GM20431 (cell line): ENCODE measurements at regions not wholly inside any gene's neighbourhood (a gene's known extent, or its start where the extent isn't known, plus 50 kb on each side); places are given as distances from the start of the nearest gene placed in this dataset.
"Not testable (repeated sequence)": the region's sequence is repeated elsewhere in the genome, so short reads cannot be mapped to it uniquely, and the experiment has no call there.

ENCODE experiments used
- in situ Hi-C: fragments of 300-500 bp; cut with MseI, MboI; formaldehyde crosslinking; loops from one replicate; pipeline ENCODE4 v1.15.0; 2020; ENCODE audit warnings: low sequenced_read_pairs; ENCODE audit not compliant: unreplicated experiment

DNA sequence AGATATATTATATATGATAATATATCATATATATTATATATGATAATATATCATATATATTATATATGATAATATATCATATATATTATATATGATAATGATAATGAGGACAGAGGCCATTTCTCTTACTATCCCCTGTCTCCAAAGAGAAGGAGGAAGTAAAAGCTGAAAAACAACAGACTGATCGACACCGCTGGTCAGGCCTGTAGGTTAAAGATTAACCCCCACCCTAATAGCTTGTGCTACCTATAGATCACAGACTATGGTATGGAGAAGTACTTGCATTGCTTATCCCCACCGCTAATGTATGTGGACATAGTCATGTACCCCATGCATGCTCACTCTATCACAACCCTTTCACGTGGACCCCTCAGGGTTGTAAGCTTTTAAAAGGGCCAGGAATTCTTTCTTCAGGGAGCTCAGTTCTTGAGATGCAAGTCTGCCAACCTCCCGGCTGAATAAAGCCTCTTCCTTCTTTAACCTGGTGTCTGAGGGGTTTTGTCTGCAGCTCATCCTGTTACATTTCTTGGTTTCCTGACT lies 786.1 kb upstream of the TMEM132C start:
- in situ Hi-C loops = no loop called here

DNA sequence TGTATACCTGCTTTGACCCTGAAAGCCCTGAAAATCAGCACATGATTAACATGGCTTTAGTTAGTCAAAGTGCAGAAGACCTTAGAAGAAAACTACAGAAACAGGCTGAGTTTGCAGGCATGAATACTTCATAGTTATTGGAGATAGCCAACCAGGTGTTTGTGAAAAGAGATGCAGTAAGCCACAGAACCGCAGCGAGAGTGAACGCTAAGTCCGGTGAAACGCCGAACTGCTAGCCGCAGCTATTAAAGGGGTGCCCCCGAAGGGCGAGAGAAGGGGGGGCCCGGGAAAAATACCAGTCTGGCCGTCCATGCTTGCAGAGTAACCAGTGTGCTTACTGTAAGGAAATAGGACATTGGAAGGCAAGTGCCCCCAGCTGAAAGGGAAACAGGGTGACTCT lies 784.0 kb upstream of the TMEM132C start:
- in situ Hi-C loops = no loop called here

DNA sequence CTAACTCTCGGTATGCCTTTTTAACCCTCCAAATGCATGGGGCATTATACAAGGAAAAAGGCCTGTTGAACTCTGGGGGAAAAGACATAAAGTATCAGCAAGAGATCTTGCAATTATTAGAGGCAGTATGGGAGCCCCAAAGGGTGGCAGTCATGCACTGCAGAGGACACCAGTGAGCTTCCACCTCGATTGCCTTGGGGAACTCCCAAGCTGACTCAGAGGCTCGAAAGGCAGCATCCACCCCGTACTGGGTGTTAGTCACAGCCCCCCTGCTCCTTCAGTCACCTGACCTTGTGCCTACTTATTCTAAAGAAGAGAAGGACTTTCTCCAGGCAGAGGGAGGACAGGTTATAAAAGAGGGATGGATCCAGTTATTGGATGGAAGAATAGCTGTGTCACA lies 781.4 kb upstream of the TMEM132C start:
- in situ Hi-C loops = no loop called here

DNA sequence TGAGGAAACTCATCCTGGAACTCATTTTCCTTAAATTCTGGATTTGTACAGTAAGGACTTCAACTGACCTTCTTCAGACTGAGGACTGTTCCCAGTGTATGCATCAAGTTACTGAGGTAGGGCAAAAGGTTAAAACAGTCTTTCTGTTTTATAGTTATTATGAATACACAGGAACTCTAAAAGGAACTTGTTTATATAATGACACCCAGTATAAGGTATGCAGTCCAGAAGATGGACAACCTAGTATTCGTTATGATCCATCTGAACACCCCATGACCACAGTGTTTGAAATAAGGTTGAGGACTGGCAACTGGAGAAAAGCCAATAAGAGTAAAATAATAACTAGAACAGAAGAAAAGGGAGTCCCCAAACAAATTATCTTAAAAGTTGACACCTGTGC lies 779.9 kb upstream of the TMEM132C start:
- in situ Hi-C loops = no loop called here

DNA sequence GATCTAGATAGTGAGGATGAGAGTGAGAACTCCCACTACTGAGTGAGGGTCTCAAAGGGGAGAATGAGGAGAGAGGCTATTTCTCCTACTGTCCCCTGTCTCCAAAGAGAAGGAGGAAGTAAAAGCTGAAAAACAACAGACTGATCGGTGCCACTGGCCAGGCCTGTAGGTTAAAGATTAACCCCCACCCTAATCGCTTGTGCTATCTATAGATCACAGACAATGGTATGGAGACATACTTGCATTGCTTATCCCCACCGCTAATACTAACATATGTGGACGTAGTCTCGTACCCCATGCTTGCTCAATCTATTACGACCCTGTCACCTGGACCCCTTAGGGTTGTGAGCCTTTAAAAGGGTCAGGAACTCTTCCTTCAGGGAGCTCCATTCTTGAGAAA lies 777.9 kb upstream of the TMEM132C start:
- in situ Hi-C loops = no loop called here

DNA sequence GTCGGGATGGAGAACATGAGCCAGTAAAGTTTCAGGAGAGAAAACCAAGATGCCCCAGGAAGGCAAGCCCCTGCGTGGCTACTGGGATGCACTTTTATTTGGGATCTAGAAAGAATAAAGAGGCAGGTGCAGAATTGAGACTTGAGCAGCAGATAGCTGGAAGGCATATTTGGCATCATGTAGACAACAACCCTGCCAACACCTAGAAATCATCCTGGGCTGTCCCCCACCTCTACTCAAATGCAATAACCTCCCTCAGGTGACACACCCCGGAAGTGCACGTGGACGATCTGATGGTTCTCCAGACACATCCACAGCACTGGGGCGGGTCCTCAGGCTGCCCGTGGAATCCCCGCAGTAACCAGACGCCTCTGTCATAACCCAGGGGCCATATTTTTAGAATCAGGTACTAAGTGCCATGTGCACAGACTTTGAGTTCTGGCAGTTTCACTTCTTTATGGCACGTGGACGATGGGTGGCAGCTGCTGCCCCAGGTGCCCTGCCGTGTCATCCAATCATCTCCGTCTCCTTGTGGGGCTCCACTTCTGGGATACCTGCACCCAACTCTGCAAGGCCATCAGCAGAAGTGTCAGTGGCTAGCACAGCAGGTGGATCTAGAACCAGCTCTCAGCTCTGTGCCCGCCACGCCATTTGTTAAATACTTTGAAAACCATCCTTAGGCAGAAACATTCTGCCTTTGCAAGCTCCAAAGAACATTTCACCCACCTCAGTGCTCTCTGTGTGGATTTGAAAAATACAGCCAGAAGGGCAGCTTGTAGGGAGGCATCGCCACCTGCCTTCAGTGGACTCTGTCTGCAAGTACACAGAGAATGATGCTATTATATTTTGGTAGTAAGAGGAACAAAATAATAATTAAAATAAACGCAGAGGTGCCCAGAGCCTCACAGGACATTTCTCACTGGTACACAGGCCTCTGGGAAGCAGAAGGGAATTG lies 771.7 kb upstream of the TMEM132C start:
- in situ Hi-C loops = no loop called here

DNA sequence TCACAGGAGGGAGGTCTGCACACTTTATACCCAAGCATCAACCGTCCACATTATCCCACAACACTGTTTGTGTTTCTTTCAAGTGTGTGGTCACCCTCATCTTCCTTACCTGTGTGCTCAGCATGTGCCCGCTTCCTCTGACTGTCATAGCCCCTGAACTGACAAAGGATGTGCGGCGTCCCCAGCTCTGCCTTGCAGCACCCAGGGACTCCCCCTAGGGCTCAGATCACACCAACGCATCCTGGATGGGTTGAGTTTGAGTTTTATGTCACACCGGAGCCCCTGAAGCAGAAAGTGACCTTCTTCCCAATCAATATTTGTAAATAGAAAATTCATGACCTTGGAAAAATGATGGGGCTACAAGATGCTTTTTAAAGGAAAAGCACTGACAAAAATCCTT lies 770.7 kb upstream of the TMEM132C start:
- in situ Hi-C loops = no loop called here

DNA sequence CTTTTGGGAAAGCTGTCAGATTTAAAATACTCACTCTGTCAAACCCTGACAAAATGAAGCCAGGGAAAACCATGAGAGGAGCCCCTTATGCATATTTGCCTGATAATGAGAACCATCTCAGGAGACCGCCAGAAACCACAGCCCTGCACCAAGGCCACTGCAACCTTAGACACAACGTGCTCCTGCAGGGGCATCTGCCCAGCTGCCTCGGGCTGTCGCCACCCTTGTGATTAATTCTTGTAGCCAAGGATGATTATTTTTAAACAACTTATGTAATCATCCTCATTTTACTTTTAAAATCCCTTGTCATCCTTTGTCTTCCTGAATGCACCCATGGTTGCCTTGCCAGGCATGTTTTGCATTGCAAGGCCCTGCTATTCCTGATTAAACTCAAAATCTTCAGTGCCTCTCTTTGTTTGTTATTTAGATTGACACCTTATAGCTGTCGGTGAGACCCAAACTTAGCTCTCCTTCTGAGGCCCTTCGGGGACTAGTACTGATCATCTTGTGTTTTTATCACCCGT lies 766.4 kb upstream of the TMEM132C start:
- in situ Hi-C loops = no loop called here

DNA sequence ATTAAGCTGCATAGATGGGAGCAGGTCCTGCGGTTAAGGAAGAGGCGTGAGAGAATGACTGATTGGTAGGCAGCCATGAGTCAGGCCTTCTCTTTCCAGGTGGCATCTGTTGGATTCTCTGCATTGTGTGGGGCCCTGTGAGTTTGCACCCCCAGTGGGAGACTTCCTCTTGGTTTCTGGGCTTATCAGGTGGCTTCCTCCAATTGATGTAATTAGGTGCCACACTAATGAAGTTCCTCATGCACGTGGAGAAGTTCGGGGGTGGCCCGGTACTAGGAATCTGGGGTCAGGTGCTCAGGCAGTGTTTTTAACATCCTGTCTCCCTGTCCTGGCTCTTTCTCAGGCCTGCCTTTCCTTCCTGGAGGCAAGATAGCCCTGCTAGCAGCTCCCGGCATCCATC lies 765.1 kb upstream of the TMEM132C start:
- in situ Hi-C loops = no loop called here

DNA sequence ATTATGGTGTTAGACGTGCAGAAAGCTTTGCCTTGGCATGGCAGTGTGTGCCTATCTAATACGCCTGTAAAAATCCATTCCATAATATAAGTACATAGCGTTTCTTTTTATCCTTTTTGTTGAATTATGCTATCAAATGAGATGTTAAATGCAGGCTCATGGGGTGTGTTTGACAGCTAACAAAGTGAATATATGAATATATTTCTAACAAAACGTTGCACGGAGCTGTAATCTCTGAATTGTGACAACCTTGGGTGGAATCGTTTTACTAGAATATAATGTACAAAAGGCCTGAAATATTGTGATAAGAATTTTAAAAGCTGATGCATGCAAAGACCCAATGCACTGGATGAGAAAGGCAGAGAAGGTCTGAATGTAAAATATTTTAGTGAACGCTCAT lies 763.7 kb upstream of the TMEM132C start:
- in situ Hi-C loops = no loop called here

DNA sequence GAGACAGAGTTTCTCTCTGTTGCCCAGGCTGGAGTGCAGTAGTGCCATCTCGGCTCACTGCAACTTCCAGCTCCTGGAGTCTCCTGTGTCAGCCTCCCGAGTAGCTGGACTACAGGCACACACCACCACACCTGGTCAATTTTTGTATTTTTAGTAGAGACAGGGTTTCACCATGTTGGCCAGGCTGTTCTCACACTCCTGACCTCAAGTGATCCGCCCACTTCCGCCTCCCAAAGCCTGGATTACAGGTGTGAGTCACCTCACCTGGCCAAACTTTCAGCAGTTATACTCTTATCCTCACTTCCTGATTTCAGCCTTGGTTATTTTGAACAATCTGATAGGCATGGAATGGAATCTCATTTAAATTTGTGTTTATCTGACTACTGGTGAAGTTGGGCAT lies 763.0 kb upstream of the TMEM132C start:
- in situ Hi-C loops = not testable (repeated sequence)

DNA sequence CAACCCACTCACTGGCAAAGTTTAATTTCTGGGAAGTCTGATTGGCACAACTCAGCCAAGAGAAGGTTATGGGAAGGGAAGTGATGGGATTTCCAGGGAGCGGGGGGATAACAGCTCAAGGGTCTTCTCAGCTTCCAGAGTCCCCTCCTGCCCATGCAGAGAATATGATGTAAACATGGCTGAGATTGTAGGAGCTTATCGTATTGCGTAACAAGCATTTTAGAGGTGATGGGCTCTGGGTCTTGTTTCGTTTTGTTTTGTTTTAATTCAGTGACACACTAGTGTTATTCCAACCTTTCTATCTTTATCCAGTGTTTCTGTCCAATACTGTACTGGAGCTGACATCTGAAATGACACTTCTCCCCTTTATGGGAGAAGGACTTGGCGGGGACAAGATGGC lies 762.1 kb upstream of the TMEM132C start:
- in situ Hi-C loops = no loop called here

DNA sequence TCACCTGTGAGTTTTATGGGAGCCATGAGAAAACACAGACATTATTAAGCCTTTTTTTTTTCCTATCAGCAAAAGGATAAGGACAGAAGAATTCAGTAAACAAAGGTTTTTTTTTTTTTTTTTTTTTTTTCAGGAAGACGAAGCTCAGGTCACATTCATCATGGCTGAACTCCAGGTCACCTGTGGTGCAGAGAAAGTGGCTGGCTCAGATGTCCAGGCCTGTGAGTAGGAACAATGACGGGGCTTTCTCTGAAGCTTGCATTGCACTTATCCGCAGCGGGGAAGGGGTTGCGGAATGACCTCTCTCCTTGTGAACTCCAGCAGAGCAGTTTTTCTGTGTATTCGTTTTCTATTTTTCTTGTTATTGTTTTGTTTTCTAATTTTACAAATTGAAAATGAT lies 759.6 kb upstream of the TMEM132C start:
- in situ Hi-C loops = no loop called here

DNA sequence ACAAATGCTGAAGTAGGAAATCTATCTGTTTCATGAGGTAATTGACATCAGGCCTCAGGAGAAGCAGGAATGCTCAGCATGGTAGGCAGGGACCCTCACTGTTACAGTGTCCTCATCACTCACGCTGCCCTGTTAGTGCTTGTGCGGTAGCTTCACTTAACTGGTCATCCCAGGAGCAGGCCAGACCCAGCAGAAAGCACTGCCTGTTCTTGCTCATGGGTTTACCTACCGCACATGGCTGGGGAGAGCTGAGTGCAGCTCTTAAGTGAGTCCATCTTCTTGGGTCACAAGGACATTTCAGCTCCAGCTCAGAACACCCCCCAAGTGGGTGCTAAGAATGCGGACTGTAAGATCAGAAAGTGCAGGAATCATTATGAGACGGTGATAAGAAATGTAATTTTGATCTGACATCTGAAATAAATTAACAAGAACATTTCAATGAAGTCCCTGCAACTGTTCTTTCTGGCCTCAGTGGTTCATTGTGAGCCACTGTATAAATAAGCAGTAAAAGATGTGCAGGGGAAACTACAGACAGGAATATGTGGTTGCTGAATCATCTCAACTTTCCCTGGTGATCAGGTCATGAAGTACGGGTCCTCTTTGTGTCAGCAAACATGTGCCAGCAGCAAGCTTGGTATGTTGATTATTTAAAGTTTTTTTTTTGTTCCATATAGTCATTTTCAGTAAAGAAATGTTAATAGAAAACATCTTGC lies 757.7 kb upstream of the TMEM132C start:
- in situ Hi-C loops = no loop called here

DNA sequence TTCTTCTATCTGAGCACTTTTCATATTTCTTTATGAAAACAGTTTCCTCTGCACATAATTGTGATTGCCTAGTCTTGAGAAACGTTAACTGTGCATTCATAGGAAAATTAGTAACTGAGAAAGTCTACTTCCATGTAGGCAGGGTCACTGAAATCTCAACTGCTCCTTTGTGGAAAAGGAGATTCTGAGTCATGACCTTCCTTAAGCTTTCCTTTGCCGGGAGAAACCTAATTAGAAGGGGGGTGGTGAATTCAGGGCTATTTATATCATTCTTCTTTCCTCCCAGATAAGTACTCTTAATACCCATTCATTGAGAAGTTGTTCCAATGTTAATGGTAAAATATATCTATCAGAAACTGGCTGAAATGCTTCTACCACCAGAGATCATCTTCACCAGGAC lies 751.0 kb upstream of the TMEM132C start:
- in situ Hi-C loops = no loop called here

DNA sequence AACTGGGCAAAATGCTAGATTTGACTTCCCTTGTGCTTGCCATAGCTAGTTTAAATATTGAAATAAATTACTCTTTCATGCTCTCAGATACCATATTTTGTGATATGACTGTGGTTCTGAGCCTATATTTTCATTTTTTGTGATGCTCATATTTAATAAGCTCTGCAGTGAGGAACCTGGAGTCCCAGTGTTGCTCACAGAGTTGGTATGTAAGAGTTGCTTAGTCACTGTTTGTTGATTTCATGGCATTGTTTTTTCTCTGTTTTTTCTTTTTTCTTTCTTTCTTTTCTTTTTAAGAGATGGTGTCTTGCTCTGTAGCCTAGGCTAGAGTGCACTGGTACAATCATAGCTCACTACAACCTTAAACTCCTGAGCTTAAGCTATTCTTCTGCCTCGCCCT lies 750.5 kb upstream of the TMEM132C start:
- in situ Hi-C loops = no loop called here

DNA sequence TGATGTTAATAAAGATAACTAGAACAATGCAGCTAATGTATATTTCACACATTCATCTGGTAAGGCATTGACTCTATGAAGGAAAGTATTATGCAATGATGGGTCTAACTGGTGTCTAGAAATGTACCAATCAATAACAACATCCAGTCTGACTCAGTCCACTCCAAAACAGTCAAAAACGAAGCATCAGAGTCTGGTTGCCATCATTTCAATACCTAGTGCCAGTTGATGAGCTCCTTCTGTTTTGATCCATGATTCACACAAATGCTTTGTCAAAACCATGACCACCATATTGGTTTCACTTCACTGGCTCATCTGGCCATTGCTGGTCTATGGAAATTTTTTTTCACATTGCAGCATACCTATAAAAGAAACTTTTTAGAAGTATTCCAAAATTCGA lies 747.2 kb upstream of the TMEM132C start:
- in situ Hi-C loops = no loop called here

DNA sequence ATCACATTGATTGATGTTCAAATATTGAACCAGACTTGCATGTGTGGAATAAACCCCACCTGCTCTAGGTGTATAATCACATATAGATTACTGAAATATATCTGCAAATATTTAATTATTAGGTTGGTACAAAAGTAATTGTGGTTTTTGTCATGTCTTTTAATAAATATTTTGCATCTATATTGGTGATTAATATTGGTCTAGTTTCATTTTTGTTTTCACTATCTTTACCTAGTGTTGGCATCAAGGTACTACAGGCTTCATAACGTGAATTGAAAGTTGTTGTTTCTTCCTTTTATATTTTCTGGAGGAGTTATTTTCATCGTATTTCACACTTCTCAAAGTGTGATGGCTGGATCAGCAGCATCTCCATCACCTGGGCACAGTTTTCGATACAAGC lies 740.0 kb upstream of the TMEM132C start:
- in situ Hi-C loops = no loop called here

DNA sequence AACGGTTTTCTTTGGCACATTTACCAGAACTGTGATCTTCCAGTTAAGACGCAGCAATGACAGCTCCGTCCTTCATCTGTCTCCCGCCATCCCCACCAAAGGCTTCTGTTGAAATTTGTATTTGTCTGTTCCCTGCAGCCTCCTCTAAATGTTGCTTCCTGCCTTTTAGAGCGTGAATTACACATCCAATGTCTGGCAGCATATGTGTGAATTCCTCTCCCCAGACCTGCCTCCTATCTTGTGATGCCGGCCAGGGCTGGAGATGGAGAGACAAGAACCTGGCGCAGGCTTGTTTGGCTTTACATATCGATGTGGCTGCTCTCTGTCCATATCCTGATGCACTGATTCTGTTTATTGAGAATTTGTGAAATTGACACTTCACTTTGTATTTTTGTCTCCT lies 738.4 kb upstream of the TMEM132C start:
- in situ Hi-C loops = no loop called here

DNA sequence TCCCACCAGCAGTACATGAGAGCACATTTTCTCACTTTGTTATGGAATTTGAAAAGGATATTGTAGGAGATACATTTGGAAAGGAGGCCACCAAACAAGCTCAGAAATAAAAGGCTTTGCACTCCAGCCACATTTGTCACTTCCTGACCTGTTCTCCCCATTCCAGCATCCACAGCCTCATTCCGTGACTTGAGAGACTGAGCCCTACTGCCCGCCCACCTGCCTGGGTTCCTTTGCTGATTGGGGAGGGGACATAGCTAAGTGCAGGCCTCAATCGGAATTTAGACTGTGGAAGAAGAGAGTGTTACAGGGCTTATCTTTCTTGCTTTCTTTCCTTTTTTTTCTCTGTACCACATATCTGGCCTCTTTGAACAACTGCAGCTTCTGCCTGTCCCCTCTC lies 735.4 kb upstream of the TMEM132C start:
- in situ Hi-C loops = no loop called here

DNA sequence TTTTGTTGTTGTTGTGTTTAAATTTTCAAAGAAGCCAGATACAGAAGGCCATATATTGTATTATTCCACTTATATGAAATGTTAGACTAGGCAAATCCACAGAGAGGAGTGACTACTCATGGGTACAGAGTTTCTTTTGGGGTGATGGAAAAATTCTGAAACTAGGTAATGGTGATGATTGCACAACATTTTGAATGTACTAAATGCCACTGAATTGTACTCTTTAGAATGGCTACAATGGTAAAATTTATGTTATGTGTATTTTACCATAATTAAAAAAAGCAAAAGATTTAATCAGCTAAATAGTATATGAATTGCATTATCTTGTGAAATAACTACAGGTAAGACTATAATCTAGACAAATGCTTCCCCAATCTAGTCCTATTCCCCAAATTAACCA lies 733.6 kb upstream of the TMEM132C start:
- in situ Hi-C loops = no loop called here
